HTR-8/SVneo (cell line): ENCODE measurements at regions not wholly inside any gene's neighbourhood (a gene's known extent, or its start where the extent isn't known, plus 50 kb on each side); places are given as distances from the start of the nearest gene placed in this dataset.

Source experiments
- DNase-seq: peaks from one replicate; pipeline ENCODE4 v3.0.0; 2011; ENCODE audit warnings: low spot score, mixed read lengths; ENCODE audit not compliant: insufficient read length
- FAIRE-seq: peaks from 2 replicates; lab custom pipeline; 2011; peaks lifted over from hg19 to GRCh38; lab: Jason Lieb, UNC

GRCh38 chr5:164392531-164392930 lies 887.1 kb downstream of the MAT2B start:
- DNase-seq (no peak), FAIRE-seq (no peak)

DNA sequence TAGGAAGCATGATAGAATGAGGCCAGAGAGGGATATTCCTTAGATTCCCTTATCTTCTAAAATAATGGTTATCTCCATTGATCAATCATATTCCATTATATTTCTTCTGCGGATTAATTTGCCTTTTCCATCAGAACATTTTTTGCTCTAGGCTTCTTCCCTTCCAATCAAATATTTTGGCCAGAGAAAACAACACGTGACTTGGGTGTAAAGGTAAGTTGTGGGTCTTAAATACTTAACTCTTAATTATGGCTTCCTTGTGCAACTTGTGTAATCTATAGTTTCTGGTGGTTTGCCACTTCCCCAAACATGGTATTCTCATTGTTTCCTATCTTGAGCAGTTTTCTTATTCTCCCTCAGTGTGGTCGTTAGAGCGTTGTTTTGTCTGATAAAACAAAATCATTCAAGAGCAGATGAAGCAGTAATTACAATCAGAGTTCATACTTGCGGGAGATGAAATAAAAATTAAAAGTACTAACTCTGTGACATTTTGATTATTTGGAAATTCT lies 889.3 kb downstream of the MAT2B start:
- no peak for FAIRE-seq
- no peak for DNase-seq

DNA sequence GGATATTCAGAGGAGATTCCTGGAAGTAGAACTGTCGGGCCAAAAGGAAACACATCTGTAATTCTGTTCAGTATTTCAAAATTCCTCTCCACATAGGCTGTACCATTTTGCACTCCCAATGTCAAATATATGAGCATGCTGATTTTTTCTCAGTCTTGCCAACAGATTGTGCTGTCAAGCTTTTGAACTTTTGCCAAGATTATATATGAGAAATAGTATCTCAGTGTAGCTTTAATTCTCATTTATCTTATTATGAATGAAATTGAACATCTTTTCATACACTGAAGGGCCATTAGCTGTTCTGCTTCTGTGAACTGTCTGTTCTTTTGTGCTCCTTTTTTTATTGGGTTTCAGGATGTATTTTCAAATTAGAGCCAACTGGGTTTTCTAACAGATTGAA lies 907.1 kb downstream of the MAT2B start:
- DNase-seq (no peak), FAIRE-seq (no peak)

- FAIRE-seq, result no peak
- DNase-seq, result no peak
Observed at GRCh38 chr5:164420161-164420560, 914.7 kb downstream of the MAT2B start.

DNA sequence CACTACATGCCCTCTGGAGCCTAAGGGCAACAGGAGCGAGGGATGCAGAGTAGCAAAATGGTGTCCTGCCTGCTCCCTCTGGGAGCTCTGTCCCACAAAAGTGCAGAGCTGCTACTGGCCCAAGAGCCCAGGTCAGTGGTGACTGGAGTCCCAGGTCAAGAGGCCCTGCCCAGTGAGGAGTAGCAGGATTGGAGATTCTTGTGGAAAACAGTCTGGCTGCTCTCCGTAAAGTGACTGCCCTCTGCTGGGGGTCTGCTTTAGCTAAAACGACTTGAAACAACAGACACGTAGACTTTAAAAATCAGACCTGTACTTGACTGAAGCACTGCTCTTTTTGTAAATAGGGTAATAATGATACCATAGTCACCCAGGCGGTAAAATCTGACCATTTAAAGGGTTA lies 917.0 kb downstream of the MAT2B start:
- no peak for FAIRE-seq
- no peak for DNase-seq

GRCh38 chr5:164431634-164432304 lies 926.4 kb downstream of the MAT2B start:
- FAIRE-seq, result no peak
- no peak for DNase-seq

GRCh38 chr5:164433106-164433870 lies 927.9 kb downstream of the MAT2B start:
- DNase-seq, result peak; percentile 11
- no peak for FAIRE-seq

GRCh38 chr5:164435576-164435975 lies 930.2 kb downstream of the MAT2B start:
- no peak for FAIRE-seq
- no peak for DNase-seq

- DNase-seq (no peak), FAIRE-seq (no peak)
Observed at GRCh38 chr5:164439799-164440198, 934.4 kb downstream of the MAT2B start.

- FAIRE-seq (no peak), DNase-seq (no peak)
Observed at GRCh38 chr5:164449460-164449859, 944.0 kb downstream of the MAT2B start.

DNA sequence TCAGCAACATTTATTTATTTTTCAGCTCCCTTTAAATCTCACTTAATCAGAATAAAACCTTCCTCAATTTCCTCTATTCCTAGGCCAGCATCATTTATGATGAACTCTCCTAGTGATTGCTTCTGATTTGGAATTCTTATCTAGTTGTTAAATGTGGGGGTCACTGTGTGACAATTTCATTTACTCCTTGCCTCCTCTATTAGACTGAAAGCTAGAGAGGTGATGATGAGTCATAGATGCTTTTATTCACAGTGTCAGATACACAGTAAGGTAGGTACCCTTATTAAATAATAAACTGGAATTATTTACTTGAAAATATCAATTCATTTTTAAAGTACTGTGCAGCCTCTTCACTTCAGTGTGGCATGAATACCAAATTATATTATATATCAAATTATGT lies 960.6 kb downstream of the MAT2B start:
- FAIRE-seq, result no peak

DNA sequence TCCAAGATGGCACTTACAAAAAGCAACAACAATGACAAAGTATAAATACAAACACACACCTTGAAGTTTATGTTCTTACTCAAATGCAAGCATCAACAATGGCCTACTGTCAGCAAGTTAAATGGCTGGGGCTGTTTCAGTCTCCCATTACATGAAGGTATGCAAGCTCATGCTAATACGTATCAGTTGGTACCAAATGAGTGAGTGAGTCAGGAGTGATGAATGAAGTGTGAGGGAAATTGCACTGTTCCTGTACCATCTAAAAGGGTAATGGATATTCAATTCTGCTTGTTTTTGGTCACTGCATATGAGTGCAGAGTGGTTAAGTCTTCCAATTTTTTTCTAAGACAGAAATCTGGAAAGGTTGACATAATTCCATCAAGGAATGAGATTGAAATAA lies 964.9 kb downstream of the MAT2B start:
- DNase-seq (no peak), FAIRE-seq (no peak)

More for the DNA sequence above, 960.6 kb downstream of the MAT2B start:
- DNase-seq, result no peak

DNA sequence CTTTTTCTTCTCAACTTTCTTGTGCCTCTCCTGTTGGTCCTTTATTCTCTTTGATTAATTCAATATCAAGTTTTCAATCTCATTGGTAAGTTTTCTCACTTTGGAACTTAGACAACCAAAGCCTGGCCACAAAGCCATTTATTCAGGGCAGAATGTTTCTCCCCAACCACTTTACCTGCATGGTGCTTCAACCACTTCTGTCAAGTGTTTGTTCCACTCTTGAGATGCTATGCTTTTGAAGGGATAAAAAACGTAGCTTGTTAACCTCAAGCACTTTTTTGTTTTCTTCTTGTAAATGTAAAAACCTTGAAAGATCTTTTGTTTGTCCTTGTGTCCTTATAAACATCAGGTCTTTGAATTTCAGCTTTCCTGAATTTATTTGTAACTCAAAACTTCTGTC lies 966.7 kb downstream of the MAT2B start:
- FAIRE-seq, result no peak
- DNase-seq, result no peak

DNA sequence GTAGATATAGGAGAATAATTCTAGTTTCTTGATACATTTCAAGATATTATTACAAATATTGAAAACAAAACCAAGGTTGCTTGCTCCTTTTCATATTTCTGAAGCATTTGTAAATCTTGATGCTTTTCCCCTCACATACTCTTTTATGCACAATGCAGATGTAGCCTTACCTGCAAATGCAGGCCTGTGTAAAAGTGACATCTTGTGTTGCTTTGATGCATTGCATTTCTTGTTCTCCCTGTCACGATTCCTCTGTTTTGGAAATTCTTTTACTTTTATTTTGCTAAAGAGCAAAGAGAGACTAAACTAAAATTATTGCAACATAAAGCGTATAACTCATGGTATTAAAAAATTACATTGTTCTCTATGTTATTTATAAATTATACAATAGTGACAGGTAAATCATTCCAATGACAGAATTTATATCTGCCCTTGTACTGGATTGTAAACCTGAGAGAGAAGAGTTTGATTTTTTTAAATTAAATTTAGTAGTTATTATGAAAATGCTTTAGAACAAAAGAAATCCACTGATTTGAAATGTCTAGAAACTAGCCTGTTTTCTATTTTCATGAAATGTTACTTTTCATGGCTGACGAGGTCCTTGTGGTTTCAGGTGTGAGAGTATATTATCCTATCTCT lies 970.0 kb downstream of the MAT2B start:
- FAIRE-seq, result no peak
- peak; percentile 26 for DNase-seq

- FAIRE-seq (no peak), DNase-seq (no peak)
Observed at GRCh38 chr5:164481270-164481669, 975.9 kb downstream of the MAT2B start.

DNA sequence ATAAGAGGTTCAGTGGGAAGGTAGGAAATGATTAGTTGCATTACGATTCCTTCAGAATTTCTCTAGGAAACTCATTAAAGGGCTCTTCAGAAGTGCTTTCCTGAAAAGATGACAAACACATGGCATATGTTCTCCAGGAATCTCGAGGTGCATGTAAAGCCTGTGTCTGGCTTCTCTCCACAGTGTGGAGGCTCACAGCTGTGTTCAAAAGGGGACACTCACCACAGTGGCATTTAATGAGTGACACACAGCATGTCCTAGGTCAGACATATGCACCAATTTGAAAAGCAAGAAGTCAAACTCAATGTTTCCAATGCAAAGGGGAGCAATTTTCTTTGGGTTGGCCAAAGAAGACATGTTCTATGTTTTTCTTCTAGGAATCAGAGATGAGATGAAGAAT lies 976.9 kb downstream of the MAT2B start:
- no peak for DNase-seq
- no peak for FAIRE-seq

DNA sequence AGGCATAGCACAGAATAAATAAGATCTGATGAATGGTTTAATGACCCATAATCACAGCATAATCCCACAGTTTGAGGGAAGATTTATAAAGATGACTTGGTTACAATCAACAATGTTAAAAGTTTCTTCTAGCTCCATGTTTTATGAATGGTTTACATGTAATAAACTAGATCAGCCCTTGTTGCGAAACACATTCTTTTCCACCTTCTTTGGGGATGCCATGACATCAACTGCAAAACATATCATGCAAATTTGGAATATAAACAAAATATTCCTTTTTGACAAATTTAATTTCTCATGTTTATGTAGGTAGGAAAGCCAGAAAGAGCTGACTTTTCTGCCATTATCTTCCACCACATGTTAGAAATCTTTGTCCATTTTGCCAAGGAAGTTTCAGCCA lies 979.5 kb downstream of the MAT2B start:
- no peak for FAIRE-seq
- no peak for DNase-seq

DNA sequence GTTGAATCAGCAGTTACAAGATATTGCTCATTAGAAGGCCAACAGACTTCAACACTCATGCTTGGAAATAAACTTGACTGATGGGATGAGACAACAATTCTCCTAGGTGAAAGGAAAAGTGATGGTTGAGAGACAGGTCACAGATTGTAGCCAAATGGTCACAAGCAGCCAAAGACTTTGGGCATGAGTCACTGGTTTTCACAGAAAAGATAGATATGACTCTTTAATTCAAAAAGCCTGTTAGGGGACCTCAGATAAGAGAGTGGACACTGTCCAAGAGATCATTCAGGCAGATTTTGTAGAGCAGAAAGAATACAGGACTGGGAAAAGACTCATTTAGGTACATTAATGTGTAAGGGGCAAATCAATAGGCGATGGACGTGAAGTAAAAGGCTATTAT lies 982.5 kb downstream of the MAT2B start:
- no peak for DNase-seq
- no peak for FAIRE-seq

- FAIRE-seq, result no peak
- no peak for DNase-seq
Observed at GRCh38 chr5:164497311-164498064, 992.1 kb downstream of the MAT2B start.

GRCh38 chr5:164498438-164498837 lies 993.0 kb downstream of the MAT2B start:
- DNase-seq, result no peak
- FAIRE-seq, result no peak
